ENCODE measurements at regions not wholly inside any gene's neighbourhood (a gene's known extent, or its start where the extent isn't known, plus 50 kb on each side); places are given as distances from the start of the nearest gene placed in this dataset.

DNA sequence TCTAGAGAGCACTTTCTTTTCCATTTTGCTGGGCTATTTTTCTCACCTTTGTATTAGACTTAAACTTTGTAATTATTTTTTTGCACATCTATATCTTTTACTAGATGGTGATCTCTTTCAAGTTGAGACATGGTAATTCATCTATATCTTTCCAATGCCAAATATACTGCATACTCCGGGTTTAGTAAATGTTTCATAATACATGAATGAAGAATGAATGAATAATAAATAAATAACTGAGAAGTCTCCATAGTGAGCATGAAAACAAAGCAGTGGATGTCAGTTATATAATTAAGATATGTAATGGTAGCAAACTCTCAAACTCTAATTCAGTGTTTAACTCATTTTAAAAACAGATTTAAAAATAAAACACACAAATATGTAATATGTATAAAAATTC lies 342.5 kb upstream of the KITLG start:
- TF ChIP-seq TEAD4 (IDR thresholded peaks at IDR 0.05): no peak
- no peak for TF ChIP-seq CREB1 (IDR thresholded peaks at IDR 0.05; ENCODE audit: low read depth)
- TF ChIP-seq, protein P1, sequence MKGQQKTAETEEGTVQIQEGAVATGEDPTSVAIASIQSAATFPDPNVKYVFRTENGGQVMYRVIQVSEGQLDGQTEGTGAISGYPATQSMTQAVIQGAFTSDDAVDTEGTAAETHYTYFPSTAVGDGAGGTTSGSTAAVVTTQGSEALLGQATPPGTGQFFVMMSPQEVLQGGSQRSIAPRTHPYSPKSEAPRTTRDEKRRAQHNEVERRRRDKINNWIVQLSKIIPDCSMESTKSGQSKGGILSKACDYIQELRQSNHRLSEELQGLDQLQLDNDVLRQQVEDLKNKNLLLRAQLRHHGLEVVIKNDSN (IDR thresholded peaks at IDR 0.05): no peak
- no peak for TF ChIP-seq YY1 (IDR thresholded peaks at IDR 0.05; ENCODE audit: low read depth)
- no peak for TF ChIP-seq RAD21 (IDR thresholded peaks at IDR 0.05; ENCODE audit: low read depth)
- TF ChIP-seq, protein P2, sequence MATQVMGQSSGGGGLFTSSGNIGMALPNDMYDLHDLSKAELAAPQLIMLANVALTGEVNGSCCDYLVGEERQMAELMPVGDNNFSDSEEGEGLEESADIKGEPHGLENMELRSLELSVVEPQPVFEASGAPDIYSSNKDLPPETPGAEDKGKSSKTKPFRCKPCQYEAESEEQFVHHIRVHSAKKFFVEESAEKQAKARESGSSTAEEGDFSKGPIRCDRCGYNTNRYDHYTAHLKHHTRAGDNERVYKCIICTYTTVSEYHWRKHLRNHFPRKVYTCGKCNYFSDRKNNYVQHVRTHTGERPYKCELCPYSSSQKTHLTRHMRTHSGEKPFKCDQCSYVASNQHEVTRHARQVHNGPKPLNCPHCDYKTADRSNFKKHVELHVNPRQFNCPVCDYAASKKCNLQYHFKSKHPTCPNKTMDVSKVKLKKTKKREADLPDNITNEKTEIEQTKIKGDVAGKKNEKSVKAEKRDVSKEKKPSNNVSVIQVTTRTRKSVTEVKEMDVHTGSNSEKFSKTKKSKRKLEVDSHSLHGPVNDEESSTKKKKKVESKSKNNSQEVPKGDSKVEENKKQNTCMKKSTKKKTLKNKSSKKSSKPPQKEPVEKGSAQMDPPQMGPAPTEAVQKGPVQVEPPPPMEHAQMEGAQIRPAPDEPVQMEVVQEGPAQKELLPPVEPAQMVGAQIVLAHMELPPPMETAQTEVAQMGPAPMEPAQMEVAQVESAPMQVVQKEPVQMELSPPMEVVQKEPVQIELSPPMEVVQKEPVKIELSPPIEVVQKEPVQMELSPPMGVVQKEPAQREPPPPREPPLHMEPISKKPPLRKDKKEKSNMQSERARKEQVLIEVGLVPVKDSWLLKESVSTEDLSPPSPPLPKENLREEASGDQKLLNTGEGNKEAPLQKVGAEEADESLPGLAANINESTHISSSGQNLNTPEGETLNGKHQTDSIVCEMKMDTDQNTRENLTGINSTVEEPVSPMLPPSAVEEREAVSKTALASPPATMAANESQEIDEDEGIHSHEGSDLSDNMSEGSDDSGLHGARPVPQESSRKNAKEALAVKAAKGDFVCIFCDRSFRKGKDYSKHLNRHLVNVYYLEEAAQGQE (IDR thresholded peaks at IDR 0.05; ENCODE audit: low read depth): no peak
- no peak for TF ChIP-seq ZBTB7A (IDR thresholded peaks at IDR 0.05; ENCODE audit: low read depth)
- no peak for TF ChIP-seq EGR1 (IDR thresholded peaks at IDR 0.05)
- TF ChIP-seq FOXM1 (IDR thresholded peaks at IDR 0.05; ENCODE audit: borderline replicate concordance, low read depth): no peak
- no peak for TF ChIP-seq EP300 (IDR thresholded peaks at IDR 0.05; ENCODE audit: borderline replicate concordance)
- TF ChIP-seq CEBPB (IDR thresholded peaks at IDR 0.05): no peak
- TF ChIP-seq, protein P3, sequence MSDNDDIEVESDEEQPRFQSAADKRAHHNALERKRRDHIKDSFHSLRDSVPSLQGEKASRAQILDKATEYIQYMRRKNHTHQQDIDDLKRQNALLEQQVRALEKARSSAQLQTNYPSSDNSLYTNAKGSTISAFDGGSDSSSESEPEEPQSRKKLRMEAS (IDR thresholded peaks at IDR 0.05): no peak
- no peak for TF ChIP-seq NFIC (IDR thresholded peaks at IDR 0.05)
- no peak for TF ChIP-seq TAF1 (IDR thresholded peaks at IDR 0.05; ENCODE audit: low read depth)
- no peak for TF ChIP-seq TCF12 (IDR thresholded peaks at IDR 0.05; ENCODE audit: low read depth)

GRCh38 chr12:88921890-88922532 lies 341.7 kb upstream of the KITLG start:
- no peak for TF ChIP-seq RAD21 (IDR thresholded peaks at IDR 0.05; ENCODE audit: low read depth)
- TF ChIP-seq, protein P1 (IDR thresholded peaks at IDR 0.05): no peak
- no peak for TF ChIP-seq ZBTB7A (IDR thresholded peaks at IDR 0.05; ENCODE audit: low read depth)
- no peak for TF ChIP-seq YY1 (IDR thresholded peaks at IDR 0.05; ENCODE audit: low read depth)
- TF ChIP-seq CREB1 (IDR thresholded peaks at IDR 0.05; ENCODE audit: low read depth): no peak
- TF ChIP-seq CEBPB (IDR thresholded peaks at IDR 0.05): no peak
- TF ChIP-seq TAF1 (IDR thresholded peaks at IDR 0.05; ENCODE audit: low read depth): no peak
- no peak for TF ChIP-seq EP300 (IDR thresholded peaks at IDR 0.05; ENCODE audit: borderline replicate concordance)
- no peak for TF ChIP-seq TCF12 (IDR thresholded peaks at IDR 0.05; ENCODE audit: low read depth)
- no peak for TF ChIP-seq EGR1 (IDR thresholded peaks at IDR 0.05)

GRCh38 chr12:88921434-88921833 lies 341.2 kb upstream of the KITLG start:
- TF ChIP-seq, protein P2 (IDR thresholded peaks at IDR 0.05; ENCODE audit: low read depth): no peak
- TF ChIP-seq TAF1 (IDR thresholded peaks at IDR 0.05; ENCODE audit: low read depth) (no peak), NFIC (IDR thresholded peaks at IDR 0.05) (no peak), EP300 (IDR thresholded peaks at IDR 0.05; ENCODE audit: borderline replicate concordance) (no peak), YY1 (IDR thresholded peaks at IDR 0.05; ENCODE audit: low read depth) (no peak), TCF12 (IDR thresholded peaks at IDR 0.05; ENCODE audit: low read depth) (no peak), ZBTB7A (IDR thresholded peaks at IDR 0.05; ENCODE audit: low read depth) (no peak), CREB1 (IDR thresholded peaks at IDR 0.05; ENCODE audit: low read depth) (no peak), EGR1 (IDR thresholded peaks at IDR 0.05) (no peak), CEBPB (IDR thresholded peaks at IDR 0.05) (no peak), RAD21 (IDR thresholded peaks at IDR 0.05; ENCODE audit: low read depth) (no peak)
- TF ChIP-seq, protein P1 (IDR thresholded peaks at IDR 0.05): no peak
- TF ChIP-seq, protein P3 (IDR thresholded peaks at IDR 0.05): no peak

DNA sequence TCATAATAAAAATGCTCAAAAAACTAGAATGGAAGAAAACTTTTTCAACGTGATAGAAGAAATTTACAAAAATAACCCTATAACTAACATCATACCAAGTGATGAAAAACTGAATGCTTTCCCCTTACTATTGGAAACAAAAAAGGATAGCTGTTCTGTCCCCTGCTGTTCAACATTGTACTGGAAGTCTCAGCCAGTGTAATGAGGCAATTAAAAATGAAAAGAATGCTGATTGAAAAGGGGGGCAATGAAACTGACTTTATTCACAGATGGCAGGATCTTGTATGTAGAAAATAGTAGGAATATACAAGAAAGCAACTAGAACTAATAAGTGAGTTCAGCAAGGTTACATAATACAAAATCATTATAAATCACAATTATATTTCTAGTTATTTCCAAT lies 337.9 kb upstream of the KITLG start:
- TF ChIP-seq, protein P1 (IDR thresholded peaks at IDR 0.05): no peak
- no peak for TF ChIP-seq RAD21 (IDR thresholded peaks at IDR 0.05; ENCODE audit: low read depth)
- no peak for TF ChIP-seq EGR1 (IDR thresholded peaks at IDR 0.05)
- TF ChIP-seq, protein P2 (IDR thresholded peaks at IDR 0.05; ENCODE audit: low read depth): no peak
- no peak for TF ChIP-seq CREB1 (IDR thresholded peaks at IDR 0.05; ENCODE audit: low read depth)
- TF ChIP-seq YY1 (IDR thresholded peaks at IDR 0.05; ENCODE audit: low read depth): no peak
- TF ChIP-seq, protein P3 (IDR thresholded peaks at IDR 0.05): no peak
- TF ChIP-seq TAF1 (IDR thresholded peaks at IDR 0.05; ENCODE audit: low read depth): no peak
- TF ChIP-seq TCF12 (IDR thresholded peaks at IDR 0.05; ENCODE audit: low read depth): no peak
- no peak for TF ChIP-seq CEBPB (IDR thresholded peaks at IDR 0.05)
- no peak for TF ChIP-seq NFIC (IDR thresholded peaks at IDR 0.05)
- no peak for TF ChIP-seq FOXM1 (IDR thresholded peaks at IDR 0.05; ENCODE audit: borderline replicate concordance, low read depth)
- TF ChIP-seq TEAD4 (IDR thresholded peaks at IDR 0.05): no peak
- no peak for TF ChIP-seq ZBTB7A (IDR thresholded peaks at IDR 0.05; ENCODE audit: low read depth)
- no peak for TF ChIP-seq EP300 (IDR thresholded peaks at IDR 0.05; ENCODE audit: borderline replicate concordance)
